KMS-11 (cell line): ENCODE measurements at regions not wholly inside any gene's neighbourhood (a gene's known extent, or its start where the extent isn't known, plus 50 kb on each side); places are given as distances from the start of the nearest gene placed in this dataset.

Experiments used
- H2AFZ ChIP-seq: fragments of 200-600 bp; sonication (generic); 2 replicates; pipeline ENCODE4 v1.6.1; 2016; ENCODE audit warnings: antibody characterized with exemption, mixed run types, low read depth
- H3K27ac ChIP-seq: fragments of 200-600 bp; sonication (generic); 2 replicates; pipeline ENCODE4 v1.6.1; 2016; ENCODE audit warnings: mild to moderate bottlenecking, mixed run types
- H3K27me3 ChIP-seq: fragments of 200-600 bp; sonication (generic); 2 replicates; pipeline ENCODE4 v1.6.1; 2017; ENCODE audit warnings: mild to moderate bottlenecking, low read depth, mixed run types, moderate library complexity; ENCODE audit not compliant: insufficient read depth
- H3K36me3 ChIP-seq: fragments of 200-600 bp; sonication (generic); 2 replicates; pipeline ENCODE4 v1.6.1; 2017; ENCODE audit warnings: mild to moderate bottlenecking, mixed run types; ENCODE audit not compliant: insufficient read depth
- H3K4me1 ChIP-seq: fragments of 200-600 bp; sonication (generic); 2 replicates; pipeline ENCODE4 v1.6.1; 2016; ENCODE audit warnings: mild to moderate bottlenecking, low read depth, mixed run types; ENCODE audit not compliant: poor library complexity, severe bottlenecking
- H3K4me2 ChIP-seq: fragments of 200-600 bp; sonication (generic); 2 replicates; pipeline ENCODE4 v1.7.0; 2016; ENCODE audit warnings: mild to moderate bottlenecking, mixed run types
- H3K4me3 ChIP-seq: fragments of 200-600 bp; sonication (generic); IDR thresholded peaks from 2 replicates; pipeline ENCODE4 v1.6.1; 2017; ENCODE audit warnings: low read depth, low read length, mixed read lengths; ENCODE audit not compliant: insufficient read depth
- H3K79me2 ChIP-seq: fragments of 200-600 bp; sonication (generic); 2 replicates; pipeline ENCODE4 v1.6.1; 2016; ENCODE audit warnings: low read depth, mixed run types; ENCODE audit not compliant: insufficient read depth
- H3K9ac ChIP-seq: fragments of 200-600 bp; sonication (generic); 2 replicates; pipeline ENCODE4 v1.6.1; 2016; ENCODE audit warnings: mild to moderate bottlenecking, mixed run types
- H4K20me1 ChIP-seq: fragments of 200-600 bp; sonication (generic); 2 replicates; pipeline ENCODE4 v1.6.1; 2016; ENCODE audit warnings: mild to moderate bottlenecking, mixed run types; ENCODE audit not compliant: insufficient read depth
- TF ChIP-seq, protein P1 (sequence below): fragments of 200-600 bp; sonication (generic); conservative IDR thresholded peaks from 2 replicates; pipeline ENCODE4 v1.6.1; 2017; ENCODE audit warnings: low read depth, mild to moderate bottlenecking, antibody characterized with exemption, low read length, moderate library complexity, mixed read lengths

DNA sequence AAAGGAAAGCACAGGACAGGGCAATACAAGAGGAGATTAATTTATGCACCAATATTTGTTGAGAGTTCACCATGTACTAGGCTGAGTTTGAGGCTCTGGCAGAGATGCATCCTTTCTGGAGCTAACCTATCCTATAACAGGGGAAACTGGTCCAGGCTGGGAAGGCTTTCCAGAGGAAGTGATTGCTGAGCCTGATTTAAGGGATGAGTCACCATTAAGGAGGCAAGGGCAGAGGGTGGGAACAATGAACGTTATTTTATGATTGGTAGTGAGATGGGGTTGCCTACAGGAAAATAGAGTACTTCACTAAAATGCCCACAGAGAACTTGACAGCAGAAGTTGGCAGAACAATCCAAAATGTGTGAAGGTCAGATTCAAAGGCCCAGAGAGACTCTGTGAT lies 141.4 kb downstream of the PLPP3 start:
- Histone ChIP-seq H3K9ac (no peak overlapping the region), H3K27me3 (no peaks in the 10 kb centered on the region), H2AFZ (no peak overlapping the region), H3K4me1 (no peaks in the 10 kb centered on the region), H4K20me1 (no peaks in the 10 kb centered on the region), H3K79me2 (no peaks in the 10 kb centered on the region), H3K27ac (no peak overlapping the region), H3K4me2 (no peak overlapping the region), H3K36me3 (no peaks in the 10 kb centered on the region), H3K4me3 (no peak overlapping the region)
- TF ChIP-seq, protein P1, sequence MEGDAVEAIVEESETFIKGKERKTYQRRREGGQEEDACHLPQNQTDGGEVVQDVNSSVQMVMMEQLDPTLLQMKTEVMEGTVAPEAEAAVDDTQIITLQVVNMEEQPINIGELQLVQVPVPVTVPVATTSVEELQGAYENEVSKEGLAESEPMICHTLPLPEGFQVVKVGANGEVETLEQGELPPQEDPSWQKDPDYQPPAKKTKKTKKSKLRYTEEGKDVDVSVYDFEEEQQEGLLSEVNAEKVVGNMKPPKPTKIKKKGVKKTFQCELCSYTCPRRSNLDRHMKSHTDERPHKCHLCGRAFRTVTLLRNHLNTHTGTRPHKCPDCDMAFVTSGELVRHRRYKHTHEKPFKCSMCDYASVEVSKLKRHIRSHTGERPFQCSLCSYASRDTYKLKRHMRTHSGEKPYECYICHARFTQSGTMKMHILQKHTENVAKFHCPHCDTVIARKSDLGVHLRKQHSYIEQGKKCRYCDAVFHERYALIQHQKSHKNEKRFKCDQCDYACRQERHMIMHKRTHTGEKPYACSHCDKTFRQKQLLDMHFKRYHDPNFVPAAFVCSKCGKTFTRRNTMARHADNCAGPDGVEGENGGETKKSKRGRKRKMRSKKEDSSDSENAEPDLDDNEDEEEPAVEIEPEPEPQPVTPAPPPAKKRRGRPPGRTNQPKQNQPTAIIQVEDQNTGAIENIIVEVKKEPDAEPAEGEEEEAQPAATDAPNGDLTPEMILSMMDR: no peak

DNA sequence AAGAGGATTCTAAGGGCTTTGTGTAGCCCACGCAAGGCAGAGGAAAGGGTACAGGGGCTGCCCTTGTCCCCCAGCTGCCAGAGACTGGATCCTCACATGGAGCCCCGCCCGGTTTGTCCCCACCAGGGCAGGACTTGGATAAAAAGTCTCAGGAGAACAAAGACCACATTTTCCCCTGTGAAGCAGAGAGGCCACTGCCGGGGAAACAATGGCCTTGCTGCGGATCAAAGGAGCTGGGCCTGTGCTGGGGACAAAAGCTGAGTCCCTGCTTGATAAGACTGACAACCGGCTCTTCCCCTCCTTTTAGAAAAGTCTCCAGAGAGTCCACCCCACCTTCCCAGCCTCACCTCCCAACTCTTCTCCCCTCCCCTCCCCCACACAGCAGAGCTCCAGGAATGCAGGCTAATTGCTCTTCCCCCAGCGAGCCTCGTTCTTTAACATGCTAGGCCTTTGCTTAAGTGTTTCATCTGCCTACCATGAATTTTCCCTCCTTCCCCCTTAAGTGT lies 142.4 kb downstream of the PLPP3 start:
- H3K36me3 ChIP-seq: no peaks in the 10 kb centered on the region
- H3K4me3 ChIP-seq: no peak overlapping the region
- TF ChIP-seq, protein P1: no peak
- H3K4me1 ChIP-seq: no peaks in the 10 kb centered on the region
- H3K79me2 ChIP-seq: no peaks in the 10 kb centered on the region
- H3K4me2 ChIP-seq: no peak overlapping the region
- no peaks in the 10 kb centered on the region for H3K27me3 ChIP-seq
- H4K20me1 ChIP-seq: no peaks in the 10 kb centered on the region
- H3K9ac ChIP-seq: no peak overlapping the region
- no peak overlapping the region for H2AFZ ChIP-seq
- H3K27ac ChIP-seq: no peak overlapping the region

- Histone ChIP-seq H3K4me1 (no peaks in the 10 kb centered on the region), H3K9ac (no peak overlapping the region), H3K27me3 (no peaks in the 10 kb centered on the region), H3K4me2 (no peak overlapping the region), H4K20me1 (no peaks in the 10 kb centered on the region), H2AFZ (no peak overlapping the region), H3K79me2 (no peaks in the 10 kb centered on the region), H3K27ac (no peak overlapping the region), H3K36me3 (no peaks in the 10 kb centered on the region), H3K4me3 (no peak overlapping the region)
- TF ChIP-seq, protein P1: no peak
Measured at GRCh38 chr1:56436296-56436695, 143.1 kb downstream of the PLPP3 start.

GRCh38 chr1:56435434-56436262 lies 143.7 kb downstream of the PLPP3 start:
- no peak overlapping the region for H3K4me2 ChIP-seq
- H4K20me1 ChIP-seq: no peaks in the 10 kb centered on the region
- H3K9ac ChIP-seq: no peak overlapping the region
- TF ChIP-seq, protein P1: no peak
- no peak overlapping the region for H3K27ac ChIP-seq
- H3K4me3 ChIP-seq: no peak overlapping the region
- no peaks in the 10 kb centered on the region for H3K36me3 ChIP-seq
- H3K79me2 ChIP-seq: no peaks in the 10 kb centered on the region
- H3K4me1 ChIP-seq: no peaks in the 10 kb centered on the region
- H2AFZ ChIP-seq: no peak overlapping the region
- H3K27me3 ChIP-seq: no peaks in the 10 kb centered on the region
